Neuron (in vitro differentiated cells): ENCODE measurements at regions not wholly inside any gene's neighbourhood (a gene's known extent, or its start where the extent isn't known, plus 50 kb on each side); places are given as distances from the start of the nearest gene placed in this dataset.
"Not testable (repeated sequence)": the region's sequence is repeated elsewhere in the genome, so short reads cannot be mapped to it uniquely, and the experiment has no call there.

ENCODE experiments used
- H2AFZ ChIP-seq: one replicate; pipeline ENCODE4 v1.6.1; 2013; ENCODE audit warnings: low read depth, mild to moderate bottlenecking, inconsistent platforms, low read length, moderate library complexity
- H3K27me3 ChIP-seq: one replicate; pipeline ENCODE4 v1.6.1; 2013; ENCODE audit warnings: low read length; ENCODE audit not compliant: insufficient read depth
- H3K36me3 ChIP-seq: one replicate; pipeline ENCODE4 v1.6.1; 2013; ENCODE audit warnings: low read length; ENCODE audit not compliant: insufficient read depth
- H3K4me1 ChIP-seq: one replicate; pipeline ENCODE4 v1.6.1; 2013; ENCODE audit warnings: low read length; ENCODE audit not compliant: insufficient read depth
- H3K4me3 ChIP-seq: 2 replicates; pipeline ENCODE4 v1.5.1; 2013; ENCODE audit warnings: mild to moderate bottlenecking, low read length, moderate library complexity
- H3K9me3 ChIP-seq: one replicate; pipeline ENCODE4 v1.6.1; 2013; ENCODE audit warnings: low read length

GRCh38 chr6:81067057-81067456, 685.4 kb downstream of the TENT5A start:
- H3K4me3 ChIP-seq, result no peak overlapping the region
- H3K9me3 ChIP-seq, result no peaks in the 10 kb centered on the region
- H3K36me3 ChIP-seq, result no peaks in the 10 kb centered on the region

DNA sequence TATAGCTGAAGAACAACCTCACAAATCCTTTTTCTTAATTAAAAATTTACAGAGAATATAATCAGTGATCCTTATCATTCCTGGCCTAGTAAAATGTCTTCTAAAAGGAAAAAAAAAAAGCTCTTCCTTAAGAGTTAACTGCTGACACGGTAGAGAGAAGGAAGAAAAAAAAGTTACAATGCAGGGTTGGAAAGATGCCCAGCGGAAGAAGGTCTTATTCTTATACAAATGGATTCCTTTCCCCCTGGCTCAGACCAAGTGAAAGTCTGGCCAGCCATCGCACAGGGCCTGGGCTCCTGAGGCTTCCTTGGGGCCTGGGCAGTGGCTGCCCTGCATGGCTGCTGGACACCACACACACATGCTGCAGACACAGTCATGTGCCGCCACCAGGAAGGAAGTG, 688.6 kb downstream of the TENT5A start:
- Histone ChIP-seq H3K36me3 (no peaks in the 10 kb centered on the region), H3K9me3 (no peaks in the 10 kb centered on the region), H3K4me3 (no peak overlapping the region), H2AFZ (no peak overlapping the region), H3K4me1 (no peaks in the 10 kb centered on the region), H3K27me3 (no peaks in the 10 kb centered on the region)

More at GRCh38 chr6:81067057-81067456, 685.4 kb downstream of the TENT5A start:
- Histone ChIP-seq H3K27me3 (no peaks in the 10 kb centered on the region), H2AFZ (no peak overlapping the region), H3K4me1 (no peaks in the 10 kb centered on the region)

- Histone ChIP-seq H3K4me1 (no peaks in the 10 kb centered on the region), H3K27me3 (no peaks in the 10 kb centered on the region), H2AFZ (no peak overlapping the region), H3K36me3 (no peaks in the 10 kb centered on the region), H3K4me3 (no peak overlapping the region), H3K9me3 (no peaks in the 10 kb centered on the region)
Observed at GRCh38 chr6:81054036-81054435, 698.4 kb downstream of the TENT5A start.

DNA sequence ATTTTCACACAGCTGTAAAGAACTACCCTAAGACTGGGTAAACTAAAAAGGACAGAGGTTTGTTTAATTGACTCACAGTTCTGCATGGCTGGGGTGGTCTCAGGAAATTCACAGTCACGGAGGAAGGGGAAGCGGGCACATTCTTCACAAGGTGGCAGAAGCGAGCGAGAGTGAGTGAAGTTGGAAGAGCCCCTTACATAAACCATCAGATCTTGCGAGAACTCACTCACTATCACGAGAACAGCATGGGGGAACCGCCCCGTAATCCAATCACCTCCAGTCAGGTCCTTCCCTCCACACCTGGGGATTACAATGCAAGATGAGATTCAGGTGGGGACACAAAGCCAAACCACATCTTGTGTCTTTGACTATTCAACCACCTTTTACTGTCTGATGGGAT, 700.5 kb downstream of the TENT5A start:
- Histone ChIP-seq H3K36me3 (no peaks in the 10 kb centered on the region), H3K4me1 (no peaks in the 10 kb centered on the region), H2AFZ (no peak overlapping the region), H3K4me3 (no peak overlapping the region), H3K9me3 (no peaks in the 10 kb centered on the region), H3K27me3 (no peaks in the 10 kb centered on the region)

DNA sequence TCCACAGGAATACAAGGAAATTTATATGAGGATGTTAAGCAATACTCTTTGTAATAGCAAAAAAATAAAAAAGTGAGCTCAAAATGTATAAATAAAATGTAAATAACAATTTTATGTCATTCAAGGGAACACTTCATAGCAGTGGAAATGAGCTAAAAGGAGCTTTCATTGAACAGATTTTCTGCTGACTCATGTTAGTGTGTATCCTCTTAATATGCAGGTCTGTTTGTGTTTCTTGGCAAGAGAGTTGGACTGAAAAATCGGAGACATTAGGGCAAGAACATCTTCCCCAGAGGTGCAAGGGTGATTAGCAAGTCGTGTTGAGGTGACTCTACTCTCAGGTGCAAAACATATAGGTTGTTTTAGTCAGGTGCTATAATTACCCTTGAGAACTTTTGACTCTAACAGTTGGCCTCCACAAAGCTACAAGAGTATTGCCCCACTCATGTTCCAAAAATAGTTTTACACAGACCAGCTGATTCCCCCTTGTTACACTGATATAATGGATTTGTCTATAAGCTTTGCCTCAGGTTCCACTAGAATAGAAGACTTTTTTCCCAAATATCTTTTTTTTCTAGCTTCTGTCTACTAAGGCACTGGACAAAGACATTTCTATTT, 702.9 kb downstream of the TENT5A start:
- H3K9me3 ChIP-seq, result no peaks in the 10 kb centered on the region
- H3K4me1 ChIP-seq, result no peaks in the 10 kb centered on the region
- no peaks in the 10 kb centered on the region for H3K36me3 ChIP-seq
- no peak overlapping the region for H2AFZ ChIP-seq
- H3K4me3 ChIP-seq, result no peak overlapping the region
- H3K27me3 ChIP-seq, result no peaks in the 10 kb centered on the region

- H3K4me3 ChIP-seq, result no peak overlapping the region
- no peaks in the 10 kb centered on the region for H3K27me3 ChIP-seq
Observed at GRCh38 chr6:81031416-81031815, 721.1 kb downstream of the TENT5A start.

DNA sequence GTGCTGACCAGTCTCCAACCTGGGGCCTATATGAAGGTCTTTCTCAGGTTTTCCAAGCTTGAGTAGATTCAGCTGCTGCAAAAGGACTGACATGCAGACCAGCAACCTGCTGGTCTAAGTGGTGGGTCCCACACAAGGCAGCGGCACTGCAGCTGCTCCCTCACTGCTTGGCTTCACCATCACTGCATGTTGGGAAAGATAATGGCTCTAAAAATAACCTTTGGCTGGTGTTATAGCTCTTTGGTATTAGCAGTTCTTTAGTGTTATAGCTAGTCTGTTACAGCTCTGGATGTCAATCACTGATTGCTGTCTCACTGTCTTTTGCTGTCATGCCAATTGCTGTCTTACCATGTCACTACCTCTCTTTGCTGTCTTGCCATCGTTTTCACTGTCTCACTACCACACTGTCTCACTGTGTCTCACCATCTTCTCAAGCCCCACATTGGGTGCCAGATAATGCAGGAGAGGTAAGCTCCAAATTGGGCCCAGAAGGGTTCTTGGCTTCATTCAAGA, 726.4 kb downstream of the TENT5A start:
- H3K9me3 ChIP-seq, result peaks cover 12% of the 10 kb centered on the region
- H3K4me1 ChIP-seq, result no peaks in the 10 kb centered on the region
- H3K27me3 ChIP-seq, result no peaks in the 10 kb centered on the region
- H3K4me3 ChIP-seq, result no peak overlapping the region
- no peaks in the 10 kb centered on the region for H3K36me3 ChIP-seq
- H2AFZ ChIP-seq, result no peak overlapping the region

More at GRCh38 chr6:81031416-81031815, 721.1 kb downstream of the TENT5A start:
- Histone ChIP-seq H3K9me3 (no peaks in the 10 kb centered on the region), H3K4me1 (no peaks in the 10 kb centered on the region), H2AFZ (no peak overlapping the region), H3K36me3 (no peaks in the 10 kb centered on the region)

DNA sequence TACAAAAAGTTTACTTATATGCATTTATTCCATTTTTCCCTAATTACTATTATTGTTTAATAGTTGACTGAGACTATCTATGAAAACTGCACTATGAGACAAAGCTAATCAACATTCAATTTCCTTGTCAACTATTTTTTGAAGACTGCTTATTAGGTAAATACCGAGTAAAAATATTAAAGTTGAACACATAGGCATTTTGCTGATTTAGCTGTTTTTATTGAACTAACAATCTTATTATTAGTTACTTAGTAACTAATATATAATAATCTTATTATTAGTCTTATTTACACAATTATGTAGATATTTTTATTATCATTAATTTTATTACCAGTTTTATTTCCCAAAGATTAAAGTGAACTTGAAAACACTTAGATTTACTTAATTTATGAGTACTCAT, 728.8 kb downstream of the TENT5A start:
- Histone ChIP-seq H3K36me3 (no peaks in the 10 kb centered on the region), H2AFZ (no peak overlapping the region), H3K27me3 (no peaks in the 10 kb centered on the region), H3K4me1 (no peaks in the 10 kb centered on the region), H3K9me3 (peaks cover 12% of the 10 kb centered on the region), H3K4me3 (no peak overlapping the region)

- Histone ChIP-seq H3K4me1 (no peaks in the 10 kb centered on the region), H3K27me3 (no peaks in the 10 kb centered on the region), H2AFZ (no peak overlapping the region), H3K36me3 (no peaks in the 10 kb centered on the region), H3K4me3 (no peak overlapping the region), H3K9me3 (peaks cover 12% of the 10 kb centered on the region)
Observed at GRCh38 chr6:81023007-81023582, 729.4 kb downstream of the TENT5A start.

- H3K4me3 ChIP-seq, H3K36me3 ChIP-seq, H3K27me3 ChIP-seq, H3K4me1 ChIP-seq, H2AFZ ChIP-seq: not testable (repeated sequence)
- peaks cover 11% of the 10 kb centered on the region for H3K9me3 ChIP-seq
Observed at GRCh38 chr6:81017586-81017985, 734.9 kb downstream of the TENT5A start.

GRCh38 chr6:81003894-81004293, 748.6 kb downstream of the TENT5A start:
- Histone ChIP-seq H3K4me1 (no peaks in the 10 kb centered on the region), H2AFZ (no peak overlapping the region), H3K36me3 (no peaks in the 10 kb centered on the region), H3K9me3 (no peaks in the 10 kb centered on the region), H3K27me3 (no peaks in the 10 kb centered on the region), H3K4me3 (no peak overlapping the region)

DNA sequence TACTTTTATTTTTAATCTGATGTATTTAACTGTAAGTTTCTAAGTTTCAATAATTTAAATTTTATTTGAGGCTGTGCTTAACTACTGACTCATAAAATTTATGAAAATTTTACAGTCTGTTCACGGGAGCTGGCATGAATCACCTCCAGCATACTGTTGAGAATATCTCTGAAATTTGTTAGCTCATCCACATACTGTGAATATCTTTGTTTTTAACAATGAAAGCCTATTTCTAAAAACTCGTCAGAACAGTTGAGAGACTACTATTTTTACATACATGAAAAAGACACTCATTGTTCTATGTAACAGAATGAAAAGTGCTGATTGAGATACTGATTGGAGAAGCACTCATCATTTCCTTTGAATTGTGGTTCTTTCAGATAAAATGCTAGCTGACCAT, 749.3 kb downstream of the TENT5A start:
- no peaks in the 10 kb centered on the region for H3K9me3 ChIP-seq
- no peaks in the 10 kb centered on the region for H3K4me1 ChIP-seq
- no peak overlapping the region for H2AFZ ChIP-seq
- H3K4me3 ChIP-seq, result no peak overlapping the region
- no peaks in the 10 kb centered on the region for H3K27me3 ChIP-seq
- no peaks in the 10 kb centered on the region for H3K36me3 ChIP-seq

DNA sequence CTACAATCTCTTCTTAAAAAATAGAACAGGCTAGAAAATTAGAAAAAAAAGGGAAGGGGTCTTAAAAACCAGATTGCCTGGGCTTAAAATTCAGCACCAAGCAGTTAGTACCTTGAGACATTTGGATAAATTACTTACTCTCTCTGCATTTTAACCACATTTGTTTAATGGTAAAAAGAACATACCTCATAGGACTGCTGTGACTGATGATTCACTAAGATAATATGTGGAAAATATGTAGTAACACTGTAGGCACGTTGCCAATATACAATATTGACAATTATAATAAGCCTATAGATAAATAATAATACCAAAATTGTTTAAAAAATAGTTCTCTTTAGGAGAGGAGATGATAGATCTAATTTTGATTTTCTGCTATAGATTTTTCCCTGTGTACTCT, 750.4 kb downstream of the TENT5A start:
- H3K27me3 ChIP-seq, result no peaks in the 10 kb centered on the region
- no peaks in the 10 kb centered on the region for H3K36me3 ChIP-seq
- no peaks in the 10 kb centered on the region for H3K4me1 ChIP-seq
- H3K9me3 ChIP-seq, result no peaks in the 10 kb centered on the region
- H3K4me3 ChIP-seq, result no peak overlapping the region
- no peak overlapping the region for H2AFZ ChIP-seq

- no peaks in the 10 kb centered on the region for H3K36me3 ChIP-seq
- H3K4me3 ChIP-seq, result no peak overlapping the region
- H3K4me1 ChIP-seq, result no peaks in the 10 kb centered on the region
- H3K9me3 ChIP-seq, result no peaks in the 10 kb centered on the region
- no peaks in the 10 kb centered on the region for H3K27me3 ChIP-seq
- no peak overlapping the region for H2AFZ ChIP-seq
Observed at GRCh38 chr6:80991316-80991715, 761.2 kb downstream of the TENT5A start.
